SK-N-MC (cell line): ENCODE measurements at regions not wholly inside any gene's neighbourhood (a gene's known extent, or its start where the extent isn't known, plus 50 kb on each side); places are given as distances from the start of the nearest gene placed in this dataset.
"Not testable (repeated sequence)": the region's sequence is repeated elsewhere in the genome, so short reads cannot be mapped to it uniquely, and the experiment has no call there.

Experiments
- DNase-seq: peaks from one replicate; pipeline ENCODE4 v3.0.0-alpha.2; 2011; ENCODE audit warnings: low read depth, low spot score
- H3K27ac ChIP-seq: fragments of 200-600 bp; sonication (generic); 2 replicates; pipeline ENCODE4 v1.5.1; 2016; ENCODE audit warnings: mixed run types
- H3K36me3 ChIP-seq: fragments of 200-600 bp; sonication (generic); 2 replicates; pipeline ENCODE4 v1.6.1; 2017; ENCODE audit warnings: antibody characterized with exemption, low read length, mixed read lengths; ENCODE audit not compliant: insufficient read depth
- H3K4me3 ChIP-seq: fragments of 200-600 bp; sonication (generic); 2 replicates; pipeline ENCODE4 v1.5.1; 2016
- H3K9ac ChIP-seq: fragments of 200-600 bp; sonication (generic); 2 replicates; pipeline ENCODE4 v1.8.0; 2017; ENCODE audit warnings: mixed run types, mixed read lengths; ENCODE audit not compliant: insufficient read length
- H3K9me3 ChIP-seq: fragments of 200-600 bp; sonication (generic); 2 replicates; pipeline ENCODE4 v1.6.1; 2017; ENCODE audit warnings: low read depth, mild to moderate bottlenecking, antibody characterized with exemption, low read length, moderate library complexity, mixed read lengths
- EZH2 ChIP-seq: fragments of 200-600 bp; sonication (generic); IDR thresholded peaks from one replicate; pipeline ENCODE4 v1.6.1; 2017; ENCODE audit warnings: antibody characterized with exemption
- FOXP2 ChIP-seq: optimal IDR thresholded peaks from 2 replicates; pipeline ENCODE3; 2011; ENCODE audit warnings: mild to moderate bottlenecking, moderate library complexity; ENCODE audit not compliant: insufficient read depth; ENCODE audit errors: extremely low read length, control extremely low read depth
- POLR2AphosphoS5 ChIP-seq: IDR thresholded peaks from 2 replicates; pipeline ENCODE4 v1.6.1; 2012; ENCODE audit warnings: mild to moderate bottlenecking, low read depth, low read length, borderline replicate concordance

- DNase-seq, H3K36me3 ChIP-seq, H3K9ac ChIP-seq, H3K9me3 ChIP-seq, H3K27ac ChIP-seq, H3K4me3 ChIP-seq: not testable (repeated sequence)
Measured at GRCh38 chr4:3595627-3596291, 63.5 kb upstream of the LRPAP1 start.

- H3K9me3 ChIP-seq, H3K4me3 ChIP-seq, DNase-seq, H3K27ac ChIP-seq, H3K36me3 ChIP-seq, H3K9ac ChIP-seq: not testable (repeated sequence)
Measured at GRCh38 chr4:3594751-3595150, 62.5 kb upstream of the LRPAP1 start.

GRCh38 chr4:3589946-3590924 is 58.0 kb upstream of the LRPAP1 start:
- not testable (repeated sequence) for H3K4me3 ChIP-seq, H3K27ac ChIP-seq, H3K36me3 ChIP-seq, H3K9me3 ChIP-seq, DNase-seq, H3K9ac ChIP-seq

- H3K4me3 ChIP-seq, DNase-seq, H3K36me3 ChIP-seq: not testable (repeated sequence)
Measured at GRCh38 chr4:3589379-3589778, 57.2 kb upstream of the LRPAP1 start.

GRCh38 chr4:3588517-3589194 is 56.4 kb upstream of the LRPAP1 start:
- H3K9me3 ChIP-seq, H3K36me3 ChIP-seq, DNase-seq, H3K27ac ChIP-seq, H3K4me3 ChIP-seq, H3K9ac ChIP-seq: not testable (repeated sequence)

More at GRCh38 chr4:3589379-3589778, 57.2 kb upstream of the LRPAP1 start:
- H3K27ac ChIP-seq, H3K9ac ChIP-seq, H3K9me3 ChIP-seq: not testable (repeated sequence)

- H3K4me3 ChIP-seq, H3K9me3 ChIP-seq, DNase-seq, H3K9ac ChIP-seq, H3K27ac ChIP-seq, H3K36me3 ChIP-seq: not testable (repeated sequence)
Measured at GRCh38 chr4:3586596-3586995, 54.4 kb upstream of the LRPAP1 start.

GRCh38 chr4:3585567-3585966 is 53.3 kb upstream of the LRPAP1 start:
- not testable (repeated sequence) for DNase-seq, H3K36me3 ChIP-seq, H3K27ac ChIP-seq, H3K4me3 ChIP-seq, H3K9ac ChIP-seq, H3K9me3 ChIP-seq

GRCh38 chr4:3582091-3582475 is 49.9 kb upstream of the LRPAP1 start:
- Histone ChIP-seq H3K9ac (no peak overlapping the region), H3K4me3 (no peak overlapping the region), H3K27ac (no peak overlapping the region), H3K36me3 (no peaks in the 10 kb centered on the region), H3K9me3 (no peaks in the 10 kb centered on the region)
- no peak for DNase-seq
- TF ChIP-seq FOXP2 (no peak), EZH2 (no peak), POLR2AphosphoS5 (no peak)
